CD4-positive, alpha-beta T cell (primary cell): ENCODE measurements at regions not wholly inside any gene's neighbourhood (a gene's known extent, or its start where the extent isn't known, plus 50 kb on each side); places are given as distances from the start of the nearest gene placed in this dataset.

ENCODE experiments used
- ATAC-seq: fragments of 200-7000 bp; cut with Tn5 transposase; one replicate; pipeline ENCODE4 v1.10.0; 2022; ENCODE audit warnings: mild to moderate bottlenecking; ENCODE audit not compliant: poor library complexity
- CTCF ChIA-PET: fragments of 350-600 bp; sonication (Branson Sonifier 250); formaldehyde crosslinking; loops from one replicate; lab custom pipeline; 2021; ENCODE audit warnings: antibody characterized with exemption, inconsistent platforms; lab: Charles Lee
- POLR2A ChIA-PET: fragments of 350-600 bp; sonication (Branson Sonifier 250); formaldehyde crosslinking; loops from one replicate; lab custom pipeline; 2021; ENCODE audit warnings: antibody characterized with exemption, inconsistent platforms; lab: Charles Lee
- DNase-seq, 14 experiments: peaks; one replicate each; pipeline ENCODE4 v3.0.0-alpha.2; 2013 to 2020; ENCODE audit warnings: mixed read lengths in 2 of 14
- H3K27ac ChIP-seq, 2 donors: one replicate each; pipeline versions ENCODE4 v1.5.1 to v1.7.0; 2013; ENCODE audit warnings: low read length in 2 of 2, low read depth in 1 of 2, mild to moderate bottlenecking in 1 of 2
- H3K27me3 ChIP-seq, 2 experiments: 1 replicate in 1 of 2; 2 replicates in 1 of 2; pipeline versions ENCODE4 v1.6.1 to v1.7.0; 2013; ENCODE audit warnings: low read length in 2 of 2, control low read depth in 1 of 2, mild to moderate bottlenecking in 1 of 2, moderate library complexity in 1 of 2; ENCODE audit not compliant: insufficient read depth in 2 of 2, control insufficient read depth in 1 of 2
- H3K36me3 ChIP-seq: one replicate; pipeline ENCODE4 v1.6.1; 2013; ENCODE audit warnings: low read length, control low read depth; ENCODE audit not compliant: insufficient read depth
- H3K4me1 ChIP-seq: one replicate; pipeline ENCODE4 v1.6.1; 2013; ENCODE audit warnings: low read length, control low read depth; ENCODE audit not compliant: insufficient read depth
- H3K4me3 ChIP-seq: one replicate; pipeline ENCODE4 v1.5.1; 2013; ENCODE audit warnings: mild to moderate bottlenecking, low read length, moderate library complexity
- H3K9me3 ChIP-seq, 2 experiments: 1 replicate in 1 of 2; 2 replicates in 1 of 2; pipeline versions ENCODE4 v1.6.1 to v1.7.0; 2013; ENCODE audit warnings: low read length in 2 of 2, mild to moderate bottlenecking in 2 of 2, control low read depth in 1 of 2, moderate library complexity in 1 of 2; ENCODE audit not compliant: control insufficient read depth in 1 of 2, insufficient read depth in 1 of 2
- H3K27ac Mint-ChIP-seq: one replicate; pipeline ENCODE4 v1.8.0; 2020; ENCODE audit warnings: mixed read lengths
- H3K27me3 Mint-ChIP-seq: one replicate; pipeline ENCODE4 v1.8.0; 2021; ENCODE audit warnings: mixed read lengths
- H3K36me3 Mint-ChIP-seq: one replicate; pipeline ENCODE4 v1.8.0; 2021; ENCODE audit warnings: low read depth, mixed read lengths
- H3K4me1 Mint-ChIP-seq: one replicate; pipeline ENCODE4 v1.8.0; 2021; ENCODE audit warnings: low read depth, mixed read lengths
- H3K4me3 Mint-ChIP-seq: one replicate; pipeline ENCODE4 v1.8.0; 2020; ENCODE audit warnings: mild to moderate bottlenecking, mixed read lengths
- H3K9me3 Mint-ChIP-seq: one replicate; pipeline ENCODE4 v1.8.0; 2020; ENCODE audit warnings: mixed read lengths
- intact Hi-C, 2 experiments: fragments of 100-400 bp; cut with DNase I in 1 of 2; cut with micrococcal nuclease in 1 of 2; formaldehyde crosslinking; loops; one replicate each; pipeline versions ENCODE4 v1.15.1 to v1.9.0; 2023 to 2025; cut with DNase I, micrococcal nuclease
- TF ChIP-seq, protein P1 (sequence below): fragments of 200-600 bp; IDR thresholded peaks from one replicate; pipeline ENCODE4 v1.8.0; 2022; ENCODE audit warnings: antibody characterized with exemption, mild to moderate bottlenecking

DNA sequence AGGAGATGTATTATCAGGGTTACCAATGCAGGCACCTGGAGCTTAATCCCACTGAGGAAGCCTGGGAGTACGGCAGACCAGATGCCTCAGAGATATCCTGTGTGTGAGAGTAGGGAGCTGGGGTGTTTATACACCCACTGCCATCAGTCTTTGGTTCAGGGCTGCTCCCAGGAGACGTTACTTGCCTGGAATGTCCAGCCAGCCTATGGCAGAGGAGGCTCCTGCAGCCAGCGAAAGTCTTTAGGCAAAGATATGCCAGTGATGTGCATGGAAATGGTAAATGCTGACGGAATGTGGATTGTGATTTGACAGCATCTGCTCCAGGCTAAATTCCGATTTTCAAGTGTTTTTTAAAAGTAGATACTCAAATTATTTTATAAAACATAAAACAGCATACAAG, 282.0 kb downstream of the BTBD3 start:
- Mint-ChIP-seq H3K27me3 (no peaks in the 10 kb centered on the region), H3K36me3 (no peaks in the 10 kb centered on the region), H3K4me3 (no peak overlapping the region), H3K27ac (no peak overlapping the region), H3K9me3 (peaks cover 6% of the 10 kb centered on the region), H3K4me1 (no peaks in the 10 kb centered on the region)
- TF ChIP-seq, protein P1, sequence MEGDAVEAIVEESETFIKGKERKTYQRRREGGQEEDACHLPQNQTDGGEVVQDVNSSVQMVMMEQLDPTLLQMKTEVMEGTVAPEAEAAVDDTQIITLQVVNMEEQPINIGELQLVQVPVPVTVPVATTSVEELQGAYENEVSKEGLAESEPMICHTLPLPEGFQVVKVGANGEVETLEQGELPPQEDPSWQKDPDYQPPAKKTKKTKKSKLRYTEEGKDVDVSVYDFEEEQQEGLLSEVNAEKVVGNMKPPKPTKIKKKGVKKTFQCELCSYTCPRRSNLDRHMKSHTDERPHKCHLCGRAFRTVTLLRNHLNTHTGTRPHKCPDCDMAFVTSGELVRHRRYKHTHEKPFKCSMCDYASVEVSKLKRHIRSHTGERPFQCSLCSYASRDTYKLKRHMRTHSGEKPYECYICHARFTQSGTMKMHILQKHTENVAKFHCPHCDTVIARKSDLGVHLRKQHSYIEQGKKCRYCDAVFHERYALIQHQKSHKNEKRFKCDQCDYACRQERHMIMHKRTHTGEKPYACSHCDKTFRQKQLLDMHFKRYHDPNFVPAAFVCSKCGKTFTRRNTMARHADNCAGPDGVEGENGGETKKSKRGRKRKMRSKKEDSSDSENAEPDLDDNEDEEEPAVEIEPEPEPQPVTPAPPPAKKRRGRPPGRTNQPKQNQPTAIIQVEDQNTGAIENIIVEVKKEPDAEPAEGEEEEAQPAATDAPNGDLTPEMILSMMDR = no peak
- DNase-seq (no peak), ATAC-seq (no peak)
- Histone ChIP-seq H3K4me3 (no peak overlapping the region), H3K27ac (no peak overlapping the region), H3K27me3 (no peaks in the 10 kb centered on the region), H3K4me1 (no peaks in the 10 kb centered on the region), H3K36me3 (no peaks in the 10 kb centered on the region), H3K9me3 (peaks cover 4 to 6% of the 10 kb centered on the region in 2 experiments)
- intact Hi-C loops = no loop called here
- CTCF ChIA-PET = no interaction called here
- POLR2A ChIA-PET = no interaction called here

DNA sequence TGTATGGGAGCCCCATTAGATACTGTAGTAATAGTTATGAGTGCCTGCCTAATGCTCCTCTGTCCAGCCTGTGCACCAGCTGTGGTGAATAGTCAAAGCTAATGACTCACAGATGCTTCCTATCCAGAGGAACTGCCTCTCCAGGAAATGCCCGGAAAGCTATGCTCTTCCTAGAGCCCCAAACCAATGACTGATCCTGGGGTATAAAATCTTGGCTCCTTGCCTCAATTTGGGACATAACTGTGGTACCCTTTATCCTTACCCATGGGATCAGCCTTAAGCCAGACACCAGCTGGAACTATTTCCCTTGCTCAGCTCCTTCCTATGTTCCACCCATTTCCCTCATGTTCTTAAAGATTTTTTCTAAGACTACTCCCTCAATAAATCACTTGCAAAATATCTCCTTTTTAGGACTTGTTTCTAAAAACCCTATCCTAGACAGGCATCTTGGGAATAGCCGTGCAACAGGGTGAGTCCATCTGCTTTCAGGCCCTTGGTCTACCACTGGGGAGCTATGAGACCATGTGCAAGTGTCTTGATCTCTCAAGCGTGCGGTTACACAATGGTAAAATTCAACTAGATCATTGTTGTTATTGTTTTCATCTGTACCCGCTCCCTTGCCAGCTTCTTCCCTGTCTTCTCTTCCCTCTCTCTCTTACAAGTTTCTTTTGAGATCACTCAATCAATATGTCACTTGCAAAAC, 283.7 kb downstream of the BTBD3 start:
- Mint-ChIP-seq H3K9me3 (peaks cover 4% of the 10 kb centered on the region), H3K4me3 (no peak overlapping the region), H3K27me3 (no peaks in the 10 kb centered on the region), H3K36me3 (no peaks in the 10 kb centered on the region), H3K4me1 (no peaks in the 10 kb centered on the region), H3K27ac (no peak overlapping the region)
- H3K36me3 ChIP-seq = no peaks in the 10 kb centered on the region
- peaks cover 4 to 6% of the 10 kb centered on the region in 2 experiments for H3K9me3 ChIP-seq
- no peaks in the 10 kb centered on the region for H3K4me1 ChIP-seq
- no peak overlapping the region for H3K4me3 ChIP-seq
- no peak for ATAC-seq
- TF ChIP-seq, protein P1 = no peak
- no peaks in the 10 kb centered on the region for H3K27me3 ChIP-seq
- DNase-seq = no peak
- POLR2A ChIA-PET = no interaction called here
- no peak overlapping the region for H3K27ac ChIP-seq
- CTCF ChIA-PET = no interaction called here
- intact Hi-C loops = no loop called here

DNA sequence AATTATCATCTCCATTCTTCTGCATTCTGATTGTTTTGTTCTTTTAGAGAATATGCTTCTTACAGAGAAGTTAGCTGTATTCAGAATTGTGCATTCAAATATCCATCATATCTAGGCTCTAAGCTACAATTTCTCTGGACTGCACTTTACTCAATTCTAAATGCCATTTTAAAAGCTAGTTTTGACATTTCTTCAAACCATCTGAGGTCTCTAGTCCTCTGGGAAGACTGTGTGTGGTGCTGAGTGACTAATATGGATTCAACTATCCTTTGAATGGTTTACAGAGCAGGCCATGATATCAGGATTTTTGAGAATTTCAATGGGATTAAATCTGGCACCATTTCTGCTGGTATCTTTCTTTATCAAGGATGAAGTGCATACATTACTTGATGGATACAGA, 285.7 kb downstream of the BTBD3 start:
- H3K4me3 Mint-ChIP-seq = no peak overlapping the region
- ATAC-seq = no peak
- no peaks in the 10 kb centered on the region for H3K36me3 Mint-ChIP-seq
- CTCF ChIA-PET = no interaction called here
- POLR2A ChIA-PET = no interaction called here
- H3K4me1 ChIP-seq = no peaks in the 10 kb centered on the region
- peaks cover 4 to 6% of the 10 kb centered on the region in 2 experiments for H3K9me3 ChIP-seq
- intact Hi-C loops = no loop called here
- H3K4me3 ChIP-seq = no peak overlapping the region
- no peak for DNase-seq
- peaks cover 4% of the 10 kb centered on the region for H3K9me3 Mint-ChIP-seq
- H3K4me1 Mint-ChIP-seq = no peaks in the 10 kb centered on the region
- no peak overlapping the region for H3K27ac ChIP-seq
- no peaks in the 10 kb centered on the region for H3K27me3 Mint-ChIP-seq
- TF ChIP-seq, protein P1 = no peak
- no peaks in the 10 kb centered on the region for H3K36me3 ChIP-seq
- no peaks in the 10 kb centered on the region for H3K27me3 ChIP-seq
- H3K27ac Mint-ChIP-seq = no peak overlapping the region
